ENCODE measurements at regions not wholly inside any gene's neighbourhood (a gene's known extent, or its start where the extent isn't known, plus 50 kb on each side); places are given as distances from the start of the nearest gene placed in this dataset.
"Not testable (repeated sequence)": the region's sequence is repeated elsewhere in the genome, so short reads cannot be mapped to it uniquely, and the experiment has no call there.

DNA sequence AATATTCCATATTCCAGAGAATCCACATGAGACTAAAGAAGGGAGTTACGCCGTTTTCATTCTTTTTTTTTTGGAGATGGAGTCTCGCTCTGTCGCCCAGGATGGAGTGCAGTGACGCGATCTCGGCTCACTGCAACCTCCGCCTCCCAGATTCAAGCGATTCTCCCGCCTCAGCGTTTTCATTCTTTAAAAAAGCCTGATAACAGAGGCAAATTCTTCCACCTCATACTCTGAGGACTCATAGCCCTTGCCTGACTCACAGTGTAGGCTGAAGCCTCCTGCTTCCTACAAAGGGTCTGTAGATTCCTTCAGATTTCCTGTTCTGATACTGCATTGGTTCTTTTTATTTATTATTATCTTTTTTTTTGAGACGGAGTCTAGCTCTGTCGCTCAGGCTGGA is 210.5 kb downstream of the SH3BGRL start:
- intact Hi-C loops (cut with DNase I; ENCODE audit: low total_unique reads) = no loop called here
- no peaks in the 10 kb centered on the region for H3K9me3 ChIP-seq

DNA sequence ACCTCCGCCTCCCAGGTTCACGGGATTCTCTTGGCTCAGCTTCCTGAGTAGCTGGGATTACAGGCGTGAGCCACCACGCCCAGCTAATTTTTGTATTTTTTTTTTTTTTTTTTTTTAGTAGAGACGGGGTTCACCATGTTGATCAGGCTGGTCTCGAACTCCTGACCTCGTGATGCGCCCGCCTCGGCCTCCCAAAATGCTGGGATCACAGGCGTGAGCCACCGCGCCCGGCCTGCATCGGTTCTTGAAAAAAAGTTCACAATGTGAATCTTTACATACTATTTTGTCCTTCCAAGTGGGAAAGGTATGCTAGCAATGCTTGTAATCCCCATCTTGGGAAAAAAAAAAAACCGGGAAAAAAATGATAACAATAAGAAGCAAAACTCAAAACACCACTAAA is 211.0 kb downstream of the SH3BGRL start:
- H3K27ac ChIP-seq; H3K36me3 ChIP-seq; H3K27me3 ChIP-seq; H3K9me3 ChIP-seq; H3K4me3 ChIP-seq; DNase-seq; in situ Hi-C loops (cut with MboI; ENCODE audit: low sequenced_read_pairs in 4 of 4); ATAC-seq; H3K4me1 ChIP-seq; intact Hi-C loops (cut with DNase I; ENCODE audit: low total_unique reads): not testable (repeated sequence)

More for the DNA sequence above, 210.5 kb downstream of the SH3BGRL start:
- H3K4me1 ChIP-seq = no peaks in the 10 kb centered on the region
- in situ Hi-C loops (cut with MboI; ENCODE audit: low sequenced_read_pairs in 4 of 4) = no loop called here
- ATAC-seq = no peak
- no peak overlapping the region for H3K4me3 ChIP-seq
- H3K27ac ChIP-seq = no peak overlapping the region
- H3K36me3 ChIP-seq = no peaks in the 10 kb centered on the region
- H3K27me3 ChIP-seq = no peaks in the 10 kb centered on the region
- no peak for DNase-seq
- TF ChIP-seq, protein P1, sequence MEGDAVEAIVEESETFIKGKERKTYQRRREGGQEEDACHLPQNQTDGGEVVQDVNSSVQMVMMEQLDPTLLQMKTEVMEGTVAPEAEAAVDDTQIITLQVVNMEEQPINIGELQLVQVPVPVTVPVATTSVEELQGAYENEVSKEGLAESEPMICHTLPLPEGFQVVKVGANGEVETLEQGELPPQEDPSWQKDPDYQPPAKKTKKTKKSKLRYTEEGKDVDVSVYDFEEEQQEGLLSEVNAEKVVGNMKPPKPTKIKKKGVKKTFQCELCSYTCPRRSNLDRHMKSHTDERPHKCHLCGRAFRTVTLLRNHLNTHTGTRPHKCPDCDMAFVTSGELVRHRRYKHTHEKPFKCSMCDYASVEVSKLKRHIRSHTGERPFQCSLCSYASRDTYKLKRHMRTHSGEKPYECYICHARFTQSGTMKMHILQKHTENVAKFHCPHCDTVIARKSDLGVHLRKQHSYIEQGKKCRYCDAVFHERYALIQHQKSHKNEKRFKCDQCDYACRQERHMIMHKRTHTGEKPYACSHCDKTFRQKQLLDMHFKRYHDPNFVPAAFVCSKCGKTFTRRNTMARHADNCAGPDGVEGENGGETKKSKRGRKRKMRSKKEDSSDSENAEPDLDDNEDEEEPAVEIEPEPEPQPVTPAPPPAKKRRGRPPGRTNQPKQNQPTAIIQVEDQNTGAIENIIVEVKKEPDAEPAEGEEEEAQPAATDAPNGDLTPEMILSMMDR (IDR thresholded peaks at IDR 0.05 in 4 of 5, conservative IDR thresholded peaks at IDR 0.05 in 1 of 5) = no peak
- TF ChIP-seq POLR2A (IDR thresholded peaks at IDR 0.05) = no peak

DNA sequence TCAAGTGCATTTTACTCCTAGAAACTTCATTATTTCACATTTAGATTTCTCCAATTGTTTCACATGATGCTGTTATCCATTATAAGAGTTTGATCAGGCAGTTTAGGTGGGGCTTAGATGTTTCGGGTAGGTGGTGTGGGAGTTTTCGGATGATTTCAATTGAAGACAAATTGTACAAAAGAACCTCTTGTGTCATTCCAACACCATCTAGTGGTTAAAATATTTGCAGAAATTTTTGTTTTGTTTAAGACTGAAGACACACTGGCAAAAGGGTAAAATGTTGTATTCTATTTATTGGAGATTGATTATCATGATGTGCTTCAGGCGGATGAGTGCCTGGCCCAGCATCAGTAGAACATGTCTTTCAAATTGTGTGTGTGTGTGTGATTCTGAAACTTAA is 212.7 kb downstream of the SH3BGRL start:
- no peak for DNase-seq
- Histone ChIP-seq H3K27me3 (no peaks in the 10 kb centered on the region), H3K27ac (no peak overlapping the region), H3K4me3 (no peak overlapping the region), H3K9me3 (no peaks in the 10 kb centered on the region), H3K4me1 (no peaks in the 10 kb centered on the region), H3K36me3 (no peaks in the 10 kb centered on the region)
- TF ChIP-seq POLR2A (IDR thresholded peaks at IDR 0.05) = no peak
- TF ChIP-seq, protein P1 (IDR thresholded peaks at IDR 0.05 in 4 of 5, conservative IDR thresholded peaks at IDR 0.05 in 1 of 5) = no peak
- in situ Hi-C loops (cut with MboI; ENCODE audit: low sequenced_read_pairs in 4 of 4) = no loop called here
- ATAC-seq = no peak
- intact Hi-C loops (cut with DNase I; ENCODE audit: low total_unique reads) = no loop called here

Measured in gastrocnemius medialis (tissue), 4 donors.